ENCODE measurements at regions not wholly inside any gene's neighbourhood (a gene's known extent, or its start where the extent isn't known, plus 50 kb on each side); places are given as distances from the start of the nearest gene placed in this dataset.
"Not testable (repeated sequence)": the region's sequence is repeated elsewhere in the genome, so short reads cannot be mapped to it uniquely, and the experiment has no call there.

GRCh38 chrX:109880629-109881028 is 122.3 kb upstream of the TMEM164 start:
- DNase-seq = no peak

- DNase-seq = peak; percentile 26
These were observed 116.7 kb upstream of the TMEM164 start for GRCh38 chrX:109886122-109886761.

- DNase-seq = no peak
These were observed 113.5 kb upstream of the TMEM164 start for GRCh38 chrX:109889289-109890006.

GRCh38 chrX:109890300-109890699 is 112.6 kb upstream of the TMEM164 start:
- DNase-seq = no peak

- peak; percentile 43 for DNase-seq
These were observed 111.9 kb upstream of the TMEM164 start for GRCh38 chrX:109890910-109891502.

- DNase-seq = not testable (repeated sequence)
These were observed 106.9 kb upstream of the TMEM164 start for GRCh38 chrX:109896024-109896423.

- no peak for DNase-seq
These were observed 100.2 kb upstream of the TMEM164 start for GRCh38 chrX:109902665-109903064.

- DNase-seq = no peak
These were observed 91.9 kb upstream of the TMEM164 start for GRCh38 chrX:109911046-109911445.

- not testable (repeated sequence) for DNase-seq
These were observed 89.9 kb upstream of the TMEM164 start for GRCh38 chrX:109912993-109913392.

GRCh38 chrX:109914114-109914849 is 88.6 kb upstream of the TMEM164 start:
- DNase-seq = no peak

GRCh38 chrX:109918753-109919152 is 84.2 kb upstream of the TMEM164 start:
- DNase-seq = no peak

GRCh38 chrX:109920325-109920724 is 82.6 kb upstream of the TMEM164 start:
- DNase-seq = no peak

GRCh38 chrX:109920868-109921267 is 82.0 kb upstream of the TMEM164 start:
- DNase-seq = no peak

- DNase-seq = no peak
These were observed 80.7 kb upstream of the TMEM164 start for GRCh38 chrX:109922190-109922589.

GRCh38 chrX:109925003-109925402 is 77.9 kb upstream of the TMEM164 start:
- DNase-seq = not testable (repeated sequence)

- no peak for DNase-seq
These were observed 77.3 kb upstream of the TMEM164 start for GRCh38 chrX:109925656-109926055.

- no peak for DNase-seq
These were observed 76.8 kb upstream of the TMEM164 start for GRCh38 chrX:109926118-109926517.

- no peak for DNase-seq
These were observed 75.9 kb upstream of the TMEM164 start for GRCh38 chrX:109926743-109927662.

- DNase-seq = no peak
These were observed 75.1 kb upstream of the TMEM164 start for GRCh38 chrX:109927663-109928273.

GRCh38 chrX:109928596-109929335 is 74.1 kb upstream of the TMEM164 start:
- DNase-seq = no peak

GRCh38 chrX:109931677-109932076 is 71.2 kb upstream of the TMEM164 start:
- DNase-seq = no peak

Measured in CD4-positive, alpha-beta T cell treated with Interleukin-17A for 1 hour (primary cell).